ENCODE measurements at regions not wholly inside any gene's neighbourhood (a gene's known extent, or its start where the extent isn't known, plus 50 kb on each side); places are given as distances from the start of the nearest gene placed in this dataset.

GRCh38 chr5:96284727-96285389 lies 148.2 kb downstream of the PCSK1 start:
- no peak for TF ChIP-seq ZNF274 (IDR thresholded peaks at IDR 0.05; ENCODE audit: low read depth, low read length)
- H3K4me3 ChIP-seq (ENCODE audit: low read length), result no peak overlapping the region

GRCh38 chr5:96283589-96283988 lies 149.5 kb downstream of the PCSK1 start:
- TF ChIP-seq ZNF274 (IDR thresholded peaks at IDR 0.05; ENCODE audit: low read depth, low read length), result no peak

GRCh38 chr5:96282020-96282419 lies 151.0 kb downstream of the PCSK1 start:
- H3K4me3 ChIP-seq (ENCODE audit: low read length), result no peak overlapping the region

More at GRCh38 chr5:96283589-96283988, 149.5 kb downstream of the PCSK1 start:
- no peak overlapping the region for H3K4me3 ChIP-seq (ENCODE audit: low read length)

GRCh38 chr5:96280946-96281393 lies 152.1 kb downstream of the PCSK1 start:
- no peak for TF ChIP-seq ZNF274 (IDR thresholded peaks at IDR 0.05; ENCODE audit: low read depth, low read length)
- no peak overlapping the region for H3K4me3 ChIP-seq (ENCODE audit: low read length)

More at GRCh38 chr5:96282020-96282419, 151.0 kb downstream of the PCSK1 start:
- TF ChIP-seq ZNF274 (IDR thresholded peaks at IDR 0.05; ENCODE audit: low read depth, low read length), result no peak

GRCh38 chr5:96279801-96280542 lies 153.1 kb downstream of the PCSK1 start:
- no peak for TF ChIP-seq ZNF274 (IDR thresholded peaks at IDR 0.05; ENCODE audit: low read depth, low read length)
- H3K4me3 ChIP-seq (ENCODE audit: low read length), result no peak overlapping the region

- H3K4me3 ChIP-seq (ENCODE audit: low read length), result no peak overlapping the region
- no peak for TF ChIP-seq ZNF274 (IDR thresholded peaks at IDR 0.05; ENCODE audit: low read depth, low read length)
Observed at GRCh38 chr5:96278981-96279380, 154.1 kb downstream of the PCSK1 start.

- no peak overlapping the region for H3K4me3 ChIP-seq (ENCODE audit: low read length)
- TF ChIP-seq ZNF274 (IDR thresholded peaks at IDR 0.05; ENCODE audit: low read depth, low read length), result no peak
Observed at GRCh38 chr5:96275051-96275450, 158.0 kb downstream of the PCSK1 start.

- TF ChIP-seq ZNF274 (IDR thresholded peaks at IDR 0.05; ENCODE audit: low read depth, low read length), result no peak
- no peak overlapping the region for H3K4me3 ChIP-seq (ENCODE audit: low read length)
Observed at GRCh38 chr5:96265487-96265886, 167.6 kb downstream of the PCSK1 start.

GRCh38 chr5:96264047-96264446 lies 169.0 kb downstream of the PCSK1 start:
- no peak overlapping the region for H3K4me3 ChIP-seq (ENCODE audit: low read length)
- no peak for TF ChIP-seq ZNF274 (IDR thresholded peaks at IDR 0.05; ENCODE audit: low read depth, low read length)

- TF ChIP-seq ZNF274 (IDR thresholded peaks at IDR 0.05; ENCODE audit: low read depth, low read length), result no peak
- no peak overlapping the region for H3K4me3 ChIP-seq (ENCODE audit: low read length)
Observed at GRCh38 chr5:96262105-96262504, 170.9 kb downstream of the PCSK1 start.

GRCh38 chr5:96260009-96260408 lies 173.0 kb downstream of the PCSK1 start:
- no peak overlapping the region for H3K4me3 ChIP-seq (ENCODE audit: low read length)
- TF ChIP-seq ZNF274 (IDR thresholded peaks at IDR 0.05; ENCODE audit: low read depth, low read length), result no peak

- H3K4me3 ChIP-seq (ENCODE audit: low read length), result no peak overlapping the region
Observed at GRCh38 chr5:96259151-96259772, 173.8 kb downstream of the PCSK1 start.

GRCh38 chr5:96258692-96259091 lies 174.4 kb downstream of the PCSK1 start:
- TF ChIP-seq ZNF274 (IDR thresholded peaks at IDR 0.05; ENCODE audit: low read depth, low read length), result no peak
- H3K4me3 ChIP-seq (ENCODE audit: low read length), result no peak overlapping the region

More at GRCh38 chr5:96259151-96259772, 173.8 kb downstream of the PCSK1 start:
- no peak for TF ChIP-seq ZNF274 (IDR thresholded peaks at IDR 0.05; ENCODE audit: low read depth, low read length)

GRCh38 chr5:96257904-96258303 lies 175.1 kb downstream of the PCSK1 start:
- TF ChIP-seq ZNF274 (IDR thresholded peaks at IDR 0.05; ENCODE audit: low read depth, low read length), result no peak
- no peak overlapping the region for H3K4me3 ChIP-seq (ENCODE audit: low read length)
